Activated CD4-positive, alpha-beta T cell treated with anti-CD3 and anti-CD28 coated beads, Interleukin-2, amount 50 U/mL, for 4 hours (primary cell): ENCODE measurements at regions not wholly inside any gene's neighbourhood (a gene's known extent, or its start where the extent isn't known, plus 50 kb on each side); places are given as distances from the start of the nearest gene placed in this dataset.

Source experiments
- DNase-seq, 2 experiments: peaks; one replicate each; pipeline ENCODE4 v3.0.0-alpha.2; 2020

DNA sequence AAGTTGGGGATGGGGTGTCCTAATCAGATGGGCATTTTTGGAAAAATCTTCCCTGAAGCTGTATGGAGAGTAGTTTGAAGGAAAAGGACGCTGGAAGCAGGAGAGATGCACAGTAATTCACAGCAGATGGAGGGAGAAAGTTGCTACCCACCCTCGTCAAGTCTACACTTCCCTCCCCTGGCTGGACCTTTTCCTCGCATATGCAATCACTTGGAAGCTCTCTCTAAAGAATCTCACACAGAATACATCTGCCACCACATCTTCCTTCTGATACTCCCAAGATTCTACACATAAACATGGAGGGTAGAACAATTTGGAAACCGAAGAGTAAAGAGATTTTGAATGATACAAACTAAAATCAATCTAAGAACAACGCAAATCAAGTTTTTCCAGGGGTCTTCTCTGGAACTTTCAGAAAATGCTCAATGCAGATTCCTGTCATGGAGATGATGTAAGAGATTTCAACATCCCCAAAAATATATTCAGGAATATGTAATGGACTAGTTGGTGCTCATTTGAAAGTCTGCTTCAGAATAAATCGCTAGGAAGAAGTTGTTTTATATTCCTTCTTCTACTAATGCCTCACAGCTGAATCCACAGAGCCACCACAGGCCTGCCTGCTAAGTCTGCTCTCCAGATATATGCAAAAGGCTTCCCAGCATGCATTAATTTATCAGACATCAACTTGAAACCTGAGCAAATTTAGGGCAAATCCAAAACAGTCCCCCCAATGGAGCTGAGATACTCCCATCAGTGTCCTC, 291.5 kb downstream of the LRATD1 start:
- DNase-seq = no peak

GRCh38 chr2:14925471-14925870, 293.0 kb downstream of the LRATD1 start:
- DNase-seq = no peak

DNA sequence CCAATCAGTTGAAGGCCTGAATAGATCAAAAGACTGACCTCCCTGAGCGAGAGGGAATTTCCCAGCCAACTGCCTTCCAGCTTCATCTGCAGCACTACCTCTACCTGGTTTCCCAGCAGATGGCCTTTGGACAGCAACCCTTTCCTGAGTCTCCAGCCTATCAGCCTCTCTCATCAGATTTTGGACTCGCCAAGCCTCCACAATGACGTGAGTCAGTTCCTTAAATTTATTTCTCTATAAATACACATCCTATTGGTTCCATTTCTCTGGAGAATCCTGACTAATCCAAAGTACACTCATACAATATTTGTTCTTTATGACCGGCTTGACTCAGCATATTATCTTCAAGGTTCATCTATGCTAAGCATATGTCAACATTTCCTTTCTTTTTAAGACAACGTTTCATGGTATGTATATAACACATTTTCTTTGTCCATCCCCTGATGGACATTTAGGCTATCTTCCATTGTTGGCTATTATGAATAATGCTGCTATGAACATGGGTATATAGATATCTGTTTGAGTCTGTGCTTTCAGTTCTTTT, 294.6 kb downstream of the LRATD1 start:
- DNase-seq = no peak

GRCh38 chr2:14928056-14928455, 295.5 kb downstream of the LRATD1 start:
- no peak for DNase-seq

DNA sequence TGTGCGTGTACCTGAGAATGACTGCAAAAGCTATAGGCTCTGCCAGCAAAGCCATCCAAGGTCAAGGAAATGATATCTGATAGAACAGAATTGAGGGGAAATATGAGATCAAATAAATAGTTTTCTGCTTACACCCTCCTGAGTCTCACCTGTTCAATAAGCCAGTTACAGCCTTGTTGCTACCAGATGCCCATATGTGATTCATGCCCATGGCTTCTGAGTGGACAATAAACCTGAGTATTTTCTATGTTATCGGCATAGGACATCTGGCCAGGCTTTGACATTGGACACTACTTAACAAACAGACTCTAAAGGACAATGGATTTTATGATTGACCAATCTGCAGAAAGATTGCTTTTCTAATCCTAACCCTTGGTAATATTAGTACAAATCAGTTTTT, 297.9 kb downstream of the LRATD1 start:
- DNase-seq = no peak

GRCh38 chr2:14932285-14932684, 299.8 kb downstream of the LRATD1 start:
- DNase-seq = no peak

DNA sequence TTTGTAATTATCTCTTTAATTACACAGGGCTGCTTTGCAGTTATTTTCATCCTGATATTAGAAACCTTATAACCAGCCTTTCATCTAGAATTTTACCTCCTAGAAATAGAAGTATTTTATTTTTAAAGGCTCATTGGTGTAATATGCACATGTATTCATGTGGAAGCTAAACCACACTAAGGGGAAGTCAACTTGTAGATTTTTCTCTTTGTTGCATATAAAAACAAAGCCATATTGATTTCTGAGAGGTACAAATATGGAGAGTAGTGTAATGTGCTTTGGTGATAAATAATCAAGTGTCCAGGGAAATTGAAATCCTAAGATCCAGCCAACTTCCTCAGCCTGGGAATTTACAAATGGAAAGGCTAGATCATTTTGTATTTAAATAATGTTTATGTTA, 301.2 kb downstream of the LRATD1 start:
- no peak for DNase-seq

DNA sequence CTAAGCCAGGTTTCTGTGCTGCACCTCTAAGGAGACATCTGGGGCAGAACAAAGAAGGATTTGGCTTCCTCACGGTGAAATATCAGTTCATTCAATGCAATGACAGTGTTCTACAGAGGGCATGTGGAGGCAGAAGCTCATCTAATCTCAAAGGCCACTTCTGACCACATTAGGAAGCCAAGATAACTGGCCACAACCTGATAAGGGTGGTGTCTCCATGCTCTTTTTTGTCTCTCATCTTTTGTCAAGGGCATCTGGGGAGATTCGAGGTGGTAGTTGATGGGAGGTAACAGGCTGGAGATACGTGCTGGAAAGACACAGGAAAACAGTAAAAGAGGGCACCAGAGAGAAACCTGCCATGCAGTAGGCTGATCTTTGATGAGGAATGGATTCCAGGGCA, 303.9 kb downstream of the LRATD1 start:
- DNase-seq = no peak

DNA sequence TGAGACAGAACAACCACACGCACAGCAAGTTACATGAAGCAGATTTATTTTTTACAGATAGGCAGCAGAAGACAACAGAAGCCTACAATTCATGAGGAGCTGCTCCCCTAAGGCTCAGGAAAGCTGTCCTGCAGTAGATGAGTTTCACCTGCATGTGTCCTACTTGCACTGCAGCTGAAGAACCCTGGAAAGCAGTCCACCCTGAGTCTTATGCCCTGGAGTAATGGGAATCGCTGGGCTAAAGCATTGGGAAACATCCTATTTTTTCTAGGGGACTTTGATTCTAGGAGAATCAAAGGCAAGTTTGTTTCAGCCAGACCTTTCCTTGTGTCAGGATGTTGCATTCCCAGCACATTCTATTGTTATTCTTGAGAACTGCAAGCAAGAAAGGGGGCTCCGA, 304.8 kb downstream of the LRATD1 start:
- DNase-seq = no peak

- no peak for DNase-seq
Measured at GRCh38 chr2:14941151-14941631, 308.7 kb downstream of the LRATD1 start.

DNA sequence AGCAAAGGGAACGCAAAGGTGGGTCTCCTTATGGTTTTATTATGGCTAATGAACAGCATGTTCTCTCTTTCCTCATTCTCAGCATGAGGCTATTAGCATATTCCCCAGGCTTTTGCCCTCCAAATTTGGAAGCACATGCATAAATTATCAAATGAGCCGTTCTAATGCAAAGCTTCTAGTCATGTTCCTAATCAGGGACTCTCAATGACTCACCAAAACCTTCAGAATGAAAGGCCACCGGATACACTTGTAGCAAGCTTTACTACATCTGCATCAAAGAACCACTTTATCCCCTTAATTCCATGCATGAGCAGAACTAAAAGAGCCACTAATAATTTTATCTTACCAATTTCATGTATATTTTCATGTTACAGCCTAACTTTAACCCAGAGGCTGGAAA, 310.5 kb downstream of the LRATD1 start:
- DNase-seq = no peak

- DNase-seq = no peak
Measured at GRCh38 chr2:14944562-14945346, 312.2 kb downstream of the LRATD1 start.

- no peak for DNase-seq
Measured at GRCh38 chr2:14951569-14952285, 319.2 kb downstream of the LRATD1 start.

DNA sequence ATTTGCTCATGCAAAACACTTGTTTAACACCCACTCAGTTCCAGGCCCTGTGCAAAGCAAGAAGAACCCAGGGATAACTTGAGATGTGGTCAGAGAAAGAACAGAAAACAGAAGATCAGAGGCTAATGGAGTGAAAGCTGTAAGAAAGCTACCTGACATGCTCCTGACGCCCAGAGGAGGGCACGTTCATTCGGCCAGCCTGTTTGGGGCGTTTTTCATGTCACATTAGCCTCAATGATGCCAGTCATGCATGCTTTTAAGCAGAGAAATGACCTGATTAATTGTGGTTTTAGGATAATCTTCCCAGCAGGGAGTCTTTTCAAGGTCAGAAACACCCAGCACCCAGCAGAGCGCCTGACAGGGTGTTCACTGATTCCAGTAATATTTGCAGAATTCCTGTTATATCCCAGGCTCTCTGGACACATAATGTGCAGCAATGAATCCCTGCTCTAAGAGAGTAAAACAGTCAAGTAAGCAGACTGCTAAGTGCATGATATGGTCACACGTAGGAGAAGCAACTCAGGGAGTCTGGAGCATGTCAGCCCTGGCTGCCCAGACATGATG, 320.0 kb downstream of the LRATD1 start:
- DNase-seq = no peak

- no peak for DNase-seq
Measured at GRCh38 chr2:14960686-14961324, 328.3 kb downstream of the LRATD1 start.

- DNase-seq = no peak
Measured at GRCh38 chr2:14967729-14968128, 335.2 kb downstream of the LRATD1 start.

- no peak for DNase-seq
Measured at GRCh38 chr2:14975381-14975780, 342.9 kb downstream of the LRATD1 start.

DNA sequence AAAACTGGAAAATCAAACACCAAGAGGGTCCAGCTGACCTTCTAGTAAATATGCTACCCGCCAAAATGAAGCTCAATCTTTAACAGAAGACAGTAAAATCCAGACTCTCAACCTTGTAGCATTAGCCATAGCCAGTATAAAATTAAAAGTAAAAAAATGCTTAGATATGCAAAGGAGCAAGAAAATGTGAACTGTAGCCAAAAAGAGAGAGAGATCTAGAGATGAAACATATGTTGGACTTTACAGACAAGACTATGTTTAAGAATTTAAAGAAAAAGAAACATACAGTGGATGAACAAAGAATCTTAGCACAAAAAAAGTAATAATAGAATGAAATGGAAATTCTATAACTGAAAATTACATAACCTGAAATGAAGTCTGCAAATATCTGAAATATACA, 344.5 kb downstream of the LRATD1 start:
- no peak for DNase-seq

DNA sequence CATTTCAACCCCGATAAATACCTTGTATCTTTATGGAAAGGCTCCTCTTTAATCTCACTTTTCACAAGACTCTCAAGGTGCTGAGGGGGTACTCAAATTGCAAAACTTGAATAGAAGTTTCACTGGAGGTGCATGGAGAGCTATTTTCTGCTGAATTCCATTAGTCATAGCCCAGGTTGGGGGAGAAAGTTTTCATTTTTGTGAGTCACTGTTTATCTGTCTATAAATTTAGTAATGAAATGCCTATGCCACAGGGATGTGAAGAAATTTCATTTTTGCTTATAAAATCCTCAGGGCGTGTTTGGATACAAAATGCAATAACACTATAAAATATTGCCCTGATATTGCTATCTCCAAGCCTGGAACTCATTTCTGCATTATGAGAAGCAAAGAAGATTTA, 346.3 kb downstream of the LRATD1 start:
- no peak for DNase-seq

- DNase-seq = no peak
Measured at GRCh38 chr2:14982790-14983189, 350.3 kb downstream of the LRATD1 start.

GRCh38 chr2:14988600-14988999, 356.1 kb downstream of the LRATD1 start:
- DNase-seq = no peak

- no peak for DNase-seq
Measured at GRCh38 chr2:14991723-14992122, 359.2 kb downstream of the LRATD1 start.
